Upper lobe of left lung (tissue), 4 donors: ENCODE measurements at regions not wholly inside any gene's neighbourhood (a gene's known extent, or its start where the extent isn't known, plus 50 kb on each side); places are given as distances from the start of the nearest gene placed in this dataset.

ENCODE experiments used
- CTCF ChIP-seq, 6 experiments: fragments of 450-650 bp in 4 of 6; fragments of 200-600 bp in 2 of 6; sonication (generic) in 2 of 6; IDR thresholded peaks; one replicate each; pipeline ENCODE4 v1.5.1; 2016 to 2019; ENCODE audit warnings: antibody characterized with exemption in 6 of 6
- POLR2A ChIP-seq, 4 donors: fragments of 450-650 bp; IDR thresholded peaks; one replicate each; pipeline ENCODE4 v1.5.1; 2016 to 2017; ENCODE audit warnings: antibody characterized with exemption in 4 of 4, mild to moderate bottlenecking in 2 of 4
- POLR2AphosphoS5 ChIP-seq, 2 donors: sonication (generic); formaldehyde crosslinking; IDR thresholded peaks; one replicate each; pipeline ENCODE4 v1.5.1; 2017; ENCODE audit warnings: antibody characterized with exemption in 2 of 2

GRCh38 chr5:130568791-130569190 is 596.3 kb downstream of the HINT1 start:
- no peak for TF ChIP-seq CTCF (IDR thresholded peaks at IDR 0.05)
- TF ChIP-seq POLR2A (IDR thresholded peaks at IDR 0.05), result no peak
- no peak for TF ChIP-seq POLR2AphosphoS5 (IDR thresholded peaks at IDR 0.05)
